Breast epithelium (tissue), 4 donors: ENCODE measurements at regions not wholly inside any gene's neighbourhood (a gene's known extent, or its start where the extent isn't known, plus 50 kb on each side); places are given as distances from the start of the nearest gene placed in this dataset.
A peak's percentile ranks its signal among the peaks of the same experiment; 100 is the strongest.

Experiments
- DNase-seq, 2 donors: peaks; one replicate each; pipeline ENCODE4 v3.0.0-alpha.2; 2019; ENCODE audit warnings: low spot score in 2 of 2
- H3K27ac ChIP-seq, 2 donors: fragments of 200-600 bp; sonication (generic) in 1 of 2; one replicate each; pipeline ENCODE4 v1.5.1; 2016 to 2019; ENCODE audit warnings: mild to moderate bottlenecking in 1 of 2
- H3K27me3 ChIP-seq, 2 donors: fragments of 200-600 bp; sonication (generic) in 1 of 2; one replicate each; pipeline versions ENCODE4 v1.5.1 to v1.6.0; 2017 to 2019; ENCODE audit warnings: control low read depth in 1 of 2, mild to moderate bottlenecking in 1 of 2
- H3K36me3 ChIP-seq: fragments of 200-600 bp; one replicate; pipeline ENCODE4 v1.5.1; 2019
- H3K4me1 ChIP-seq, 2 donors: fragments of 200-600 bp; sonication (generic); one replicate each; pipeline ENCODE4 v1.5.1; 2016 to 2019; ENCODE audit warnings: control low read depth in 1 of 2
- H3K4me3 ChIP-seq, 3 donors: fragments of 200-600 bp; sonication (generic); 1 replicate in 2 of 3; 2 replicates in 1 of 3; pipeline ENCODE4 v1.5.1; 2016 to 2019; ENCODE audit warnings: mild to moderate bottlenecking in 3 of 3, moderate library complexity in 2 of 3
- H3K9me3 ChIP-seq, 2 donors: fragments of 200-600 bp; sonication (generic) in 1 of 2; one replicate each; pipeline ENCODE4 v1.5.1; 2016 to 2019; ENCODE audit warnings: control low read depth in 1 of 2
- CTCF ChIP-seq, 3 donors: fragments of 450-650 bp; IDR thresholded peaks; one replicate each; pipeline ENCODE4 v1.5.1; 2016 to 2017; ENCODE audit warnings: antibody characterized with exemption in 3 of 3, mild to moderate bottlenecking in 3 of 3, moderate library complexity in 3 of 3
- POLR2A ChIP-seq: fragments of 450-650 bp; IDR thresholded peaks from one replicate; pipeline ENCODE4 v1.6.1; 2016; ENCODE audit warnings: antibody characterized with exemption, mild to moderate bottlenecking, moderate library complexity
- POLR2AphosphoS5 ChIP-seq, 3 donors: sonication (generic); formaldehyde crosslinking; IDR thresholded peaks; one replicate each; pipeline ENCODE4 v1.6.1; 2017; ENCODE audit warnings: antibody characterized with exemption in 3 of 3
- intact Hi-C: fragments of 100-400 bp; cut with DNase I; formaldehyde crosslinking; loops from one replicate; pipeline ENCODE4 v1.15.1; 2023; ENCODE audit warnings: low total_unique reads

GRCh38 chr6:167537816-167538215 lies 212.9 kb downstream of the TTLL2 start:
- Histone ChIP-seq H3K4me3 (no peak overlapping the region), H3K36me3 (no peaks in the 10 kb centered on the region), H3K4me1 (no peaks in the 10 kb centered on the region), H3K27me3 (no peaks in the 10 kb centered on the region), H3K9me3 (peaks cover 0 to 6% of the 10 kb centered on the region in 2 donors), H3K27ac (no peak overlapping the region)
- intact Hi-C loops: no loop called here
- TF ChIP-seq CTCF (IDR thresholded peaks at IDR 0.05) (no peak), POLR2AphosphoS5 (IDR thresholded peaks at IDR 0.05) (no peak), POLR2A (no peak)
- no peak for DNase-seq

GRCh38 chr6:167538746-167539145 lies 213.9 kb downstream of the TTLL2 start:
- intact Hi-C loops: no loop called here
- Histone ChIP-seq H3K4me1 (no peaks in the 10 kb centered on the region), H3K9me3 (peaks cover 0 to 6% of the 10 kb centered on the region in 2 donors), H3K27me3 (no peaks in the 10 kb centered on the region), H3K4me3 (no peak overlapping the region), H3K36me3 (no peaks in the 10 kb centered on the region), H3K27ac (no peak overlapping the region)
- DNase-seq: no peak
- TF ChIP-seq CTCF (IDR thresholded peaks at IDR 0.05) (no peak), POLR2A (no peak)

- H3K27me3 ChIP-seq: no peaks in the 10 kb centered on the region
- TF ChIP-seq POLR2AphosphoS5 (IDR thresholded peaks at IDR 0.05): no peak
- TF ChIP-seq CTCF (IDR thresholded peaks at IDR 0.05): no peak
- TF ChIP-seq POLR2A: no peak
- H3K36me3 ChIP-seq: no peaks in the 10 kb centered on the region
- DNase-seq: no peak
- intact Hi-C loops: no loop called here
- no peaks in the 10 kb centered on the region for H3K4me1 ChIP-seq
- no peak overlapping the region for H3K4me3 ChIP-seq
- H3K27ac ChIP-seq: no peak overlapping the region
- H3K9me3 ChIP-seq: peaks cover 0 to 6% of the 10 kb centered on the region in 2 donors
Observed at GRCh38 chr6:167540796-167541195, 215.9 kb downstream of the TTLL2 start.

- Histone ChIP-seq H3K9me3 (peaks cover 0 to 6% of the 10 kb centered on the region in 2 donors), H3K27me3 (no peaks in the 10 kb centered on the region), H3K27ac (no peak overlapping the region), H3K4me1 (no peaks in the 10 kb centered on the region), H3K36me3 (no peaks in the 10 kb centered on the region), H3K4me3 (no peak overlapping the region)
- TF ChIP-seq POLR2A (no peak), CTCF (IDR thresholded peaks at IDR 0.05) (no peak), POLR2AphosphoS5 (IDR thresholded peaks at IDR 0.05) (no peak)
- no peak for DNase-seq
- intact Hi-C loops: no loop called here
Observed at GRCh38 chr6:167541544-167541943, 216.7 kb downstream of the TTLL2 start.

- intact Hi-C loops: no loop called here
- no peaks in the 10 kb centered on the region for H3K4me1 ChIP-seq
- H3K4me3 ChIP-seq: no peak overlapping the region
- H3K9me3 ChIP-seq: peaks cover 0 to 6% of the 10 kb centered on the region in 2 donors
- no peaks in the 10 kb centered on the region for H3K36me3 ChIP-seq
- no peak for DNase-seq
- H3K27me3 ChIP-seq: no peaks in the 10 kb centered on the region
- TF ChIP-seq POLR2A (no peak), CTCF (IDR thresholded peaks at IDR 0.05) (no peak), POLR2AphosphoS5 (IDR thresholded peaks at IDR 0.05) (peak in 1 of 3 donors; percentile 60)
- H3K27ac ChIP-seq: peak overlapping the region; percentile 27 to 56
Observed at GRCh38 chr6:167543602-167544497, 219.0 kb downstream of the TTLL2 start.
